T-helper 1 cell treated with Interleukin-12 subunit alpha and Interleukin-12 subunit beta and Interleukin-4 antibody, amounts not matched to agents 30 ng/mL and 1 ng/mL, for 36 hours (primary cell): ENCODE measurements at regions not wholly inside any gene's neighbourhood (a gene's known extent, or its start where the extent isn't known, plus 50 kb on each side); places are given as distances from the start of the nearest gene placed in this dataset.
"Not testable (repeated sequence)": the region's sequence is repeated elsewhere in the genome, so short reads cannot be mapped to it uniquely, and the experiment has no call there.

ENCODE experiments used
- intact Hi-C: fragments of 100-400 bp; cut with micrococcal nuclease; formaldehyde crosslinking; loops from one replicate; pipeline ENCODE4 v1.15.1; 2024

DNA sequence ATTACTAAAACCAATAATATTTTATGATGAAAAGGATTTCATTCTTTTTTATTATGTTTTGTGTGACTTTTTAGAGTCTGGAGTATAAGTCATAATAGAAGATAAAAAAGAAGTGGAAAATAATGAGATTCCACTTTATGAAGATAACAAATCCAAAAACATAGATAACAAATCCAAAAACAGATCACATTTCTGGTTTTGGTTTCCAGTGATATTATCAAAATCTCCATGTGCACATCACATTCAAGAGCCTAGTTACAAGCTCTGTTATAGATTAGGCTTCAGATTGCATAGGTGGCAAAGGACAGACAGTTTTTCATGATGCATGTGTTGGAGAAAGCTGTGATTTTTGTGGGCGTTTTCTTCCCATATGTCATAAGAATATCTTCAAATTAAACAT is 648.2 kb downstream of the STK39 start:
- intact Hi-C loops, result no loop called here

DNA sequence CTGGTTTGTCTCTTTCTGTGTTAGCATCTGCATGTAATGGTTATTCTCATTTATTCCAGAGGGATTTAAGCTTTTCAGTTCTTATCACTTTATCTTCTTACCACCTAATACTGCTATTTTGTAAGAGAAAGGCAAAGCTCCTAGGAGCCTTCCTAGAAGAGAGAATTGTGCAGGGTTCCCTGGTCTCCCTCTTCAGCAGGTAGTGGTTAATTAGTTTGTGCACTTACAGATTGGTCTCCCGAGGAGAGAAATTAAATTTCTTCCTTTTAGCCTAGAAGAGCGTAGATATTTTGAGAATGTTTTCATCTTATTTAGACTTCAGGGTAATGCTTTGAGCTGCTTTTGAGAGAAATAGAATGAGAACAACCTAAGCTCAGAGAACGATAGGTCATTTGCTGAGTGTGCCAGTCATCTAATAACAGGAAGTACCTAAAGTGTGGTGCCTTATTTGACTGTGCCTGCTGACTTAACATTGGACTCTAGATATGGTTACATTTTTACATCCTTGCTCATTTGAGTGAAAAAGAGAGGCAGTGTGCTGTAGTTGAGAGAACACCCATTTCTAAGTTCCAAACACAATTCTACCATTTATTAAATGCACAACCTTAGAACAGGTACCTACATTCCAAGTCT is 651.4 kb downstream of the STK39 start:
- intact Hi-C loops, result no loop called here

DNA sequence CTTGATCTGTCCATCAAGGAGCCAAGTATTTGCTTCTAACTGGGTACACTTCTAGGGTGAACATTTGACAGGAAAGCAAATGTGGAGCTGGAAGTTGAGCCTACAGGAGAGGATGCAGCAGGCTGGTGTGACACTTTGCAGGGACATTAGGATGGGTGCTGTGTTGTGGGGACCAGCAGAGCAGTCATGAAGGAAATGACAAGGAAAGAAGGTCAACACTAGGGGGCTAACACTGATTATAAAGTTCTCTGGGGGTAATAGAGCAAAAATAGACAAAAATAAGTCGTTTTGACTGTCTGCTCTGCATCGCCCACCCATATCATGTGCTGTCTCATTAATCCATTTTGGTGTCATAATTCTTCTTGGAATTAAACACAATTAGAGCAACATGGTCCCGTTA is 652.4 kb downstream of the STK39 start:
- intact Hi-C loops, result no loop called here

DNA sequence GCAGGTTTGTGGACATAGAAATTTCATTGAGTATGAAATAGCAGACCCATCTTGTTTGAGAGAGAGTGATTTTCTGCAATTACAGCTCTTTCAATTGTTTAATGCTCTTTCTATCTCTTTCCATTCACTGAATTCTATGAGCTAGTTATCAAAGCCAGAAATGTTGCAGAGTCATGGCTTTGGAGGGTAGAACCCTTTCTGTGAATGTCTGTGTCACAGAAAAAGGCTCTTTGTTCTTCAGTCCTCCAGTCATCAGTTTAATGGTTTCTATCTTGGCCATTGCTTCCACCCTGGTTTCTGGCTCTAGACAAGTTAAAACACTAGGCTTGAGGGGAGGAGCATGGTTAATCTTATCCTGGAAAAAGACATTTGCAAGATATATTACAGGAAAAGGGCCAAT is 655.0 kb downstream of the STK39 start:
- intact Hi-C loops, result no loop called here

DNA sequence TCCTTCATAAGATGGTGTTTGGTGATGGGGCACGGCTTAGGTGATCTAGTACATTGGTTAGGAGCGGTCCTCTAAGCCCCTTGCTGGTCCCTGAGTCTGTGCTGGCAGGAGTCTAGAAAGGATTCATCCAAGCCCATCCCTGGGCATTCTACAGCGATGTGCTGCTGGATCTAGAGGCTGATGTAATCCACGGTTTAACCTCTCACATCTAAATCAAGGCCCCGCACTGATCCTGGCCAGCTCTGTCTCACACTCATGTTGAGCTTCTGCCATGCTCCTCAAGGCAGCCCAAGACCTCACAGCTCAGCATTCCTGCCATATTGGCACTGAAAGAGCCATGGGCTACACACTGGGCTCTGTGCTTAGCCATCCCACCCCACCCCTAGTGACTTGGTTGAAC is 664.8 kb downstream of the STK39 start:
- intact Hi-C loops, result no loop called here

DNA sequence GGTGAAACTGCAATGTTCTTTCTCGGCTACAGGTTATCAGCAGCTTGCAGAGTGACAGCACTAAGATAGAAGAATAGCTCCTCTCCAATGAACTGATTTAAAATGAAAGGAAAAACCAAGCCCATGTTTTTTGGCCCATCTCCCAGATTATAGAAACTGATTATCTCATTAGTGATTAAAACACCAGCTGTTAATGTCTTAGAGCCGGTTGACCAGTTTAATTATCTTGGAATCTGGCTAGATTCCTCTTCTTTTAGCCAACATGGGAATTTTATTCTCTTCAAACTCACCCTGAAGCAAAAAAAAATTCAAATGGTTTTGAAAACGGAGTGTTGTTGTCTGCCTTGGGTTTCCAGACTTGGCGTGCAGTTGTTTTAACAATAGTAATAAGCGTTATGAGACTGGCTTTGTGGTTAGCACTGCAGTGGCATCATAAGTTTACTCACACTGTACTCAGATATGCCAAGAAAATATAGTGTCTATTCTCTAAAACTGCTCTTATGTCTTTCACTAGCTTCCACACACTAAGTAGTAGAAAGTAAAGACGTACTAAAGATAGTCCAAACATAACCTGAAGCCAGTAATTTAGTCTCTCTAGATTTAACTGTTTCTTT is 665.3 kb downstream of the STK39 start:
- intact Hi-C loops, result no loop called here

DNA sequence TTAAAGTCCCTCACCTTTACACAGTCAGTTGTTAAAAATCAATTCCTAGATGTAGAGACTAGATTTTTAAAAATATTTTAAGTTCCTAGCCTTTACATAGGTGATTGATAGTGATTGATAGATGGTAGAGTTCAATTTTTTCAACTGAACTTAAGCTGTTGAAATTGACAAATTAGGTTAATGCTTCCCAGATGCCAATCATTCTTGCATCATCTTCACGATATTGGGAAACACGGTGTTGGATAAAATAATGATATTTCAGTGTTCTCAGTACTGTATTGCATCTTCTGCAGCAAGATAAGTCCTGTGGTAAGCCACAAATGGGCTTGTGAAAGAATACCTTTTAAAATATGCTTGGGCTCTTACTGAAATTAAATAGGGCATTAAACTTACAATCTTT is 667.6 kb downstream of the STK39 start:
- intact Hi-C loops, result no loop called here

DNA sequence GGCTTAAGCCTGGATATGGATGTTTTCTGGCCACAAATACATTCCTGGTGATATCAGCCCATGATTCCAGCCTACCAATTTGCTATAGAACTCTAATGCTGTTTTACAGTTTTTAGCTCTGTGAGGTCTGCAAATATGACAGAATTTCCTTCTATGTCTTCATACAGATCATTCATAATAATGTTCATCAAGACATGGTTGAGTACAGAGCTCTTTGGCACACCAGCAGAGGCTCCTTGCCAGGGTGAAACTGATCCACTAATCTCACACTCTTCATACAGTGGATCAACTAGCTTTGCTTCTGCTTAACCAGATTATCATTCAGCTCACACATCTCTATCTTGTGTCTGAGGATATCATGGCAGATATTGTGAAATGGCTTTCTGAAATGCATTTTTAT is 672.1 kb downstream of the STK39 start:
- intact Hi-C loops, result no loop called here

DNA sequence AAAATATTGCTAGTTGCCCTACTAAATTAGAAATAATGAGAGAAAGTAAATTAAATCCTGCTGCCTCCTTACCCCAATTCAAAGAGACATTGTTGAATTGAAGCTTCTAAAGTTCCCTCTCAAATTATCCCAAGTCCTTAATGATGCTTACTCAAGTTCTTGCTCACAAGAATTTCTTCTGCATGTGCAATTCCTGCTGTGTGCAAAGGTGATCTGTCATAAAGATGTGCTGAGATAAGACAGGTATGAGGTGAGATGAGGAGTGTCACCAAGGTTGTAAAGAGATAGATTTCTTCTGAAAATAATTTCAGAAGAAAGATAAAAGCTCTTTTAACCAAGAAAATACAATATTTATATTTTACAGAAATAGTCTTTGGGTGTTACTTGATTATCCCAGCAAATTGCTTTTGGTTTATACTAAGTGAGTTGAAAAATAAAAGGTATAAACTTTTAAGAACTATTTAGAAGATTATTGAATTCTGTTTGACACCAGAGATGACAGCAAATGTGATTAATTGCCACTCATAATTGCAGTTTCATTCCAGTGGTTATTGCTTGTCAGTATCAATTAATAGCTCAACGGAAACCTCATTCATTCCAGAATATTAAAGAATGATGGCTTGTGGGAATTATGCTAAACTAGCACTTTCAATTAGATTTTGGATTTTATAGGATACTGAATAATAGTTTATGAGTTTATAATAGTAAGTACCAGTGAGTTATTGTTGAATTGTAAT is 674.3 kb downstream of the STK39 start:
- intact Hi-C loops, result no loop called here

DNA sequence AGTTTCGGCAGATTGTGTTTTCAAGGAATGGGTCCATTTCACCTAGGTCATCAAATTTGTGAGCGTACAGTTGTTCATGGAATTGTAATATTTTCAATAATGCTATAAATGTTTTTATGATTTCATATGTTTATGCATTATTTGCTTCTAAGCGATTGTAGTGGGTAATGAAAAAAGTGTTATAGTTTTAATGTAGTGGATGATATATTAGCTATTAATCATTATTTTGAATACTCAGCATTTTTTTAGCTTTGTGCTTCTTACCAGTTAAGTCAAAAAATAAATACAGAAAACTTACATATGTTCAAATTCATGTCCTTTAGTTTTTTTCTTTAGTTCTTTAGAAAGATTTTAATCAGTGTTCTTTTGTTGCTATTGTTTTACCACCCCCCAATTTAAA is 677.0 kb downstream of the STK39 start:
- intact Hi-C loops, result no loop called here

DNA sequence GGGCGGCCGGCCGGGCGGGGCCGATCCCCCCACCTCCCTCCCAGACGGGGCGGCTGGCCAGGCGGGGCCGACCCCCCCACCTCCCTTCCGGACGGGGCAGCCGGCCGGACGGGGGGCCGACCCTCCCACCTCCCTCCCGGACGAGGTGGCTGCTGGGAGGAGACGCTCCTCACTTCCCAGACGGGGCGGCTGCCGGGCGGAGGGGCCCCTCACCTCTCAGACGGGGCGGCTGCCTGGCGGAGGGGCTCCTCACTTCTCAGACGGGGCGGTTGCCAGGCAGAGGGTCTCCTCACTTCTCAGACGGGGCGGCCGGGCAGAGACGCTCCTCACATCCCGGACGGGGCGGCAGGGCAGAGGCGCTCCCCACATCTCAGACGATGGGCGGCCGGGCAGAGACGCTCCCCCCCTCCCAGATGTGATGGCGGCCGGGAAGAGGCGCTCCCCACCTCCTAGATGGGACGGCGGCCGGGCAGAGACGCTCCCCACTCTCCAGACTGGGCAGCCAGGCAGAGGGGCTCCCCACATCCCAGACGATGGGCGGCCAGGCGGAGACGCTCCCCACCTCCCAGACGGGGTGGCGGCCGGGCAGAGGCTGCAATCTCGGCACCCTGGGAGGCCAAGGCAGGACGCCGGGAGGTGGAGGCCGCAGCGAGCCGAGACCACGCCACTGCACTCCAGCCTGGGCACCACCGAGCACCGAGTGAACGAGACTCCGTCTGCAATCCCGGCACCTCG is 675.8 kb downstream of the XIRP2 start:
- intact Hi-C loops, result not testable (repeated sequence)

DNA sequence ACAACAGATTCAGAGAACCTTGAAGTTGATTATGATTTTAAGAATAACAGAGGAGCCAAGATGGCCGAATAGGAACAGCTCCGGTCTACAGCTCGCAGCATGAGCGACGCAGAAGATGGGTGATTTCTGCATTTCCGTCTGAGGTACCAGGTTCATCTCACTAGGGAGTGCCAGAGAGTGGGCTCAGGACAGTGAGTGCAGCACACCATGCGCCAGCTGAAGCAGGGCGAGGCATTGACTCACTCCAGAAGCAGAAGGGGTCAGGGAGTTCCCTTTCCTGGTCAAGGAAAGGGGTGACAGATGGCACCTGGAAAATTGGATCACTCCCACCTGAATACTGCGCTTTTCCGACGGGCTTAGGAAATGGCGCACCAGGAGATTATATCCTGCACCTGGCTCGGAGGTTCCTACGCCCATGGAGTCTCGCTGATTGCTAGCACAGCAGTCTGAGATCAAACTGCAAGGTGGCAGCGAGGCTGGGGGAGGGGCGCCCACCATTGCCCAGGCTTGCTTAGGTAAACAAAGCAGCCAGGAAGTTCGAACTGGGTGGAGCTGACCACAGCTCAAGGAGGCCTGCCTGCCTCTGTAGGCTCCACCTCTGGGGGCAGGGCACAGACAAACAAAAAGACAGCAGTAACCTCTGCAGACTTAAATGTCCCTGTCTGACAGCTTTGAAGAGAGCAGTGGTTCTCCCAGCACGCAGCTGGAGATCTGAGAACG is 670.2 kb downstream of the XIRP2 start:
- intact Hi-C loops, result not testable (repeated sequence)

DNA sequence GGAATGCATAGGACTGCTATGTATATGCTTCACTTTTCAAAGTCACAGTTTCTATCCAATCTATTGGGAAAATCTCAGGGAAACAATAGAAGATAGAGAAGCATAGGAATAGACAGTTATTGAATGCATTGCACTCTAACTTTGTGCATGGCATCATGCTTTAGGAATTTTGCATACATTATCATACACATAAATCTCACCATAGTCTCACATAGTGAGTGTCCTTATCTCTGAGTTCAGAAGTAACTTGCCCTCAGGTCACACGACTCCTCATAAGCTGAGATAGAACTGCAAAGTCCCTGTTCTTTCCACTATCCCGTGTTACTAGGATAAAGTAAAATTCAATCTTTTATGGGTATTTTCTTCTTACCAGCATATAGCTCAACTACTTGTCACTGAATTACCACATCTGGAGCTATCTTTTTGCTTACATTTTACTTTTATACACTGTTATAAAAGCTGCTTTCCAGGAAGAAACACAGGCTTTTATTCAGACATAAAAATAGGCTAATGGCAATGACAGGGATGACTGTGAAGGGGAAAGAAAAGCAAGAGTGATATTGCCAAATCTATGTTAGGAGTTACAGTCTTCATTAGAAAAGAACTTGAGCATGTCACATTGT is 666.9 kb downstream of the XIRP2 start:
- intact Hi-C loops, result no loop called here

DNA sequence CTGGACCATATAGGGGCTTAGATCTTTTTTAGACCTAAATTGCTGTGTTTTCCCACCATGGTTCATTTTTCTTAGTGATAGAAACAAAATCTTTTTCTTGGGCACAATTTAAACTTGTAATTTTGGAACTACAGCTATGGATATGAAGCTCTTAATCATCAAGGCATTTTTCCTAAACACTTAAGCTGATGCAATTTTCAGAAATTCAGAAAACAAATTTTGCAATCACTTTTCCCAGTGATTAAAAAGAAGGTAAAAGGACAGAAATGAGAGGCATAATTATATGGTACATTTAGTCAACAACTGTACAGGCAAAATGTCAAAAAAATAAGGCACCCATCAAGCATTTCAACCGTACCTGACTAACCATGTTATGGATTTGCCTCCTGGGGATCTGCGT is 665.4 kb downstream of the XIRP2 start:
- intact Hi-C loops, result no loop called here

DNA sequence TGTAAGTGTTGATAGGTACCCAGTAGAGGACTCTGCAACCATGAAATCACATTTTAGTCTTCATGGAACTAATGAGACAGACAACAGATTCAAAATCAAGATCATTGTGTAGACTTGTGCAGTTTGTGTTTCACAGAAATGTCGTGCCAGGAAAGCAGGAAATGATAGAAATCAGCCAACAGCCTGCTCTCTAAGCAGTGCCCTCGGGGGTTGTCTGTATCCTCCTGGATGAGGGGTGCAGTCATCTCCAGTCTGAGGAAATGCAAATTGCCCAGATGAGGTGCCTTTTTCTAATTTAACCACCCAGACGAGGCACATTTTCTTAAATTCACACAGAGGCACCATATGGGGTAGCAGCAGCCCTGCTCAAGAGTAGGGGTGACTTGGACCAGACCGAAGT is 663.1 kb downstream of the XIRP2 start:
- intact Hi-C loops, result no loop called here

DNA sequence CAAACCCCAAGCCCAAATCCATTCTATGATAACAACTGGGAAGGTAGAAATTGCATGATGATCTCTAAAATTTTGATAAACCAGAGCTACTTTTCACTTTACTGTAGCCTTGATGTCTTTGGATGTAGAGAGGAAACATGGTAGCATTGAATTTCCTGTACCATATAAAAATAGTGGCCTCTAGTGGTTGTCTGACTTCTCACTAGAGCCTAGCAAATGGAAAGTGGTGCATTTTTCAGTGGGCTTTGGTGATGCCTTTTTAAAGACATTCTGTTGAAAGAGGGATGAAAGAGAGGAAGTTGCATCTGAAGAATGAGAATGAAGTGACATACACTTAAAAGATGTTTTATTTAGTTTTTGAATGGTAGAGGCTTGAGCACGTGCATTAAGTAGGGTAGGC is 662.2 kb downstream of the XIRP2 start:
- intact Hi-C loops, result no loop called here

DNA sequence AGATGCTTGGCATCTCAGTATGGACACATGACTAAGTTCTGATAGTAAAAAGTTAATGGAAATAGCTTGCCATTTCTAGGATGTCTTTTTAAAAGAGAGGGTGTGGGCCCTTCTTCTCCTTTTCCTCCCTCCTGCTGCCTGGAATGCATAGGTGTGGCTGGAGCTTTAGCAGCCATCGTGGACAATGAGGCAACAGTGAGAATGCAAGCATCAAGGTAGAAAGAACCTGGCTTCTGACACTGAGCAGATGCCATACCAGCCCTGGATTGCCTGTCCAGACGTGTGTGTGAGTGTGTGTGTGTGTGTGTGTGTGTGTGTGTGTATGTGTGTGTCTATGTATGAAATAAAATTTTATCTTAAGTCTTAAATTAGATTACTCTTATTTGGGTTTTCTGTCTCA is 660.1 kb downstream of the XIRP2 start:
- intact Hi-C loops, result no loop called here

DNA sequence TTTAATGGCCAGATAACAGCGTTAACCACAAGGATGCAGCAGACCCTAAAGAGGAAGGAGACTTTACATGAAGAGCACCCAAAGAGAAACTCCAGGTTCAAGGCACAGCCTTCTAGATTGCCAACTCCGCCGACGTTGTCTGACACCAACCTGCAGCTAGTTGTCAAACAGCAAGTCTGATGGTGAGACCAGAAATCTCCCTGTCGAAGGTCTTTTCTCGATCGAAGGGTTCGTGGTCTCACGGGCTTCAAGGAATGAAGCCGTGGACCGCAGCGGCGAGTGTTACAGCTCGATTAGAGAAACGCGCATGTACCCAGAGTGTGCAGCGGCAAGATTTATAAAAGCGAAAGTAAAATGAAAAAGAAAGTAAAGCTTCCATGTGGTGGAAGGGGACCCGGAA is 656.3 kb downstream of the XIRP2 start:
- intact Hi-C loops, result no loop called here

DNA sequence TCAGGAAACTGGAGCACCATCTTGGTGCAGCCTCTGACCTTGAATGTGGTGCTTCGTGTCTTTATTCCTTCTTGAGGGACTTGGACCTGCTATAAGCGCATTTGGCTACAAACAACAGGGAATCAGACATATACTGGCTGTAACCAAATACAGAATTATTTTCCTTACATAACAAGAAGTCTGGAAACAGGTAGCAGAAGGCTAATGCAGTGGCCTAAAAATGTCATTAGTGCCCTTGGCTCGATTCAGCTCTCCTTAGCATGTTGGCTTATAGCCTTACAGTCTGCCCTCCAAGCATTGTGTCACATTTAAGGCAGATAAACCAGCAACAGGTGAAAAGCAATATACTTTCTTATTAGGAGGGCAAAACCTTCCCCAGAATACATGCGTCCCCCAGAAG is 655.4 kb downstream of the XIRP2 start:
- intact Hi-C loops, result no loop called here

DNA sequence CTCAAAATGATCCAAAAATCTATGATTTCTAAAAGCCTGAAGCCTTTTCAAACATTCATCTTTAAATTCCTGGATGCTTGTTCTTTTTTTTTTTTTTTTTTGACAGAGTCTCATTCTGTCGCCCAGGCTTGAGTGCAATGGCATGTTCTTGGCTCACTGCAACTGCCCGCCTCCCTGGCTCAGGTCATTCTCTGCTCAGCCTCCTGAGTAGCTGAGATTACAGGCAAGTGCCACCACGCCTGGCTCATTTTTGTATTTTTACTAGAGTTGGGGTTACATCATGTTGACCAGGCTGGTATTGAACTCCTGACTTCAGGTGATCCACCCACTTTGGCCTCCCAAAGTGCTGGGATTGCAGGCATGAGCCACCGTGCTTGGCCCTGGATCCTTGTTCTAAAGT is 649.5 kb downstream of the XIRP2 start:
- intact Hi-C loops, result no loop called here

DNA sequence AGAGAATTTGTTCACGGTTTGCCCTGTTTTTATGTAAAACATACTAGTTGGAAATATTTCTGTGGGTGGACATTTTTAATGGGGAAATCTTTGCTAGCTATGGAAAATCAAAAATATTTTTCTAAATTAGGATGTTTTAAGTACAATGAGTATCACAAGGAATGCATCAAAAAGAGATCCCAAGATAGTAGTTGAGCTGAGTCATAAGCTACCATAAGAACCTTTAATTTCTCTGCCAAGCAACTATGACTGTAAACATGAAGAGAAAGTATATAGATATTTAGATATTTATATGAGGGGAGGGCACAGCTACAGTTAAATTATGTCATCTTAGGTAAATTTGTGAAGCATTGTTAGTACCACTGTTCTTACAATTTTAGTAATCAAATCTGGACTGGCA is 646.2 kb downstream of the XIRP2 start:
- intact Hi-C loops, result no loop called here
